ENCODE measurements at regions not wholly inside any gene's neighbourhood (a gene's known extent, or its start where the extent isn't known, plus 50 kb on each side); places are given as distances from the start of the nearest gene placed in this dataset.

- DNase-seq = no peak
Observed at GRCh38 chr6:47114460-47114859, 72.3 kb upstream of the ADGRF1 start.

- no peak for DNase-seq
Observed at GRCh38 chr6:47112317-47112716, 70.2 kb upstream of the ADGRF1 start.

GRCh38 chr6:47111685-47112084, 69.6 kb upstream of the ADGRF1 start:
- DNase-seq = peak; percentile 31

- DNase-seq = no peak
Observed at GRCh38 chr6:47109281-47109680, 67.1 kb upstream of the ADGRF1 start.

- DNase-seq = no peak
Observed at GRCh38 chr6:47106721-47107197, 64.6 kb upstream of the ADGRF1 start.

- DNase-seq = no peak
Observed at GRCh38 chr6:47106216-47106615, 64.1 kb upstream of the ADGRF1 start.

- DNase-seq = no peak
Observed at GRCh38 chr6:47105469-47106178, 63.5 kb upstream of the ADGRF1 start.

GRCh38 chr6:47103931-47104330, 61.8 kb upstream of the ADGRF1 start:
- DNase-seq = no peak

- no peak for DNase-seq
Observed at GRCh38 chr6:47102331-47102730, 60.2 kb upstream of the ADGRF1 start.

- DNase-seq = no peak
Observed at GRCh38 chr6:47098570-47098993, 56.5 kb upstream of the ADGRF1 start.

GRCh38 chr6:47097092-47097945, 55.2 kb upstream of the ADGRF1 start:
- peak; percentile 90 for DNase-seq

- no peak for DNase-seq
Observed at GRCh38 chr6:47096211-47096895, 54.2 kb upstream of the ADGRF1 start.

- DNase-seq = peak; percentile 69
Observed at GRCh38 chr6:47094241-47094925, 52.3 kb upstream of the ADGRF1 start.

- DNase-seq = no peak
Observed at GRCh38 chr6:47093169-47093568, 51.0 kb upstream of the ADGRF1 start.

- no peak for DNase-seq
Observed at GRCh38 chr6:47091886-47092668, 49.9 kb upstream of the ADGRF1 start.

Measured in DMS53 (cell line).